Calu3 (cell line): ENCODE measurements at regions not wholly inside any gene's neighbourhood (a gene's known extent, or its start where the extent isn't known, plus 50 kb on each side); places are given as distances from the start of the nearest gene placed in this dataset.

ENCODE experiments used
- BruUV-seq: library from RNA; stranded (reverse); fragments of 400-500 nt; replicated peaks from 2 replicates; lab custom pipeline; 2021; lab: Mats Ljungman, UMichigan
- CTCF ChIA-PET: fragments of 300-600 bp; sonication (Branson Sonifier 250); formaldehyde crosslinking; loops from one replicate; lab custom pipeline; 2022; ENCODE audit warnings: antibody characterized with exemption; lab: Charles Lee
- DNase-seq: peaks from one replicate; pipeline ENCODE4 v3.0.0; 2022
- H3K27ac Mint-ChIP-seq: one replicate; pipeline ENCODE4 v1.8.0; 2022; ENCODE audit warnings: mixed read lengths; ENCODE audit not compliant: unreplicated experiment
- H3K27me3 Mint-ChIP-seq: one replicate; pipeline ENCODE4 v1.8.0; 2022; ENCODE audit warnings: mixed read lengths; ENCODE audit not compliant: unreplicated experiment
- H3K36me3 Mint-ChIP-seq: one replicate; pipeline ENCODE4 v1.8.0; 2022; ENCODE audit warnings: mild to moderate bottlenecking, moderate library complexity, mixed read lengths; ENCODE audit not compliant: insufficient read depth, unreplicated experiment
- H3K4me1 Mint-ChIP-seq: one replicate; pipeline ENCODE4 v1.8.0; 2022; ENCODE audit warnings: mild to moderate bottlenecking, low read depth, mixed read lengths; ENCODE audit not compliant: unreplicated experiment
- H3K4me3 Mint-ChIP-seq: one replicate; pipeline ENCODE4 v1.8.0; 2022; ENCODE audit warnings: mild to moderate bottlenecking, low read depth, moderate library complexity, mixed read lengths; ENCODE audit not compliant: unreplicated experiment
- H3K9me3 Mint-ChIP-seq: one replicate; pipeline ENCODE4 v1.8.0; 2022; ENCODE audit warnings: low read depth, mixed read lengths; ENCODE audit not compliant: unreplicated experiment
- CTCF ChIP-seq: fragments of 200-600 bp; IDR thresholded peaks from one replicate; pipeline ENCODE4 v1.8.0; 2022; ENCODE audit warnings: antibody characterized with exemption; ENCODE audit not compliant: unreplicated experiment
- intact Hi-C: fragments of 100-400 bp; cut with micrococcal nuclease; formaldehyde crosslinking; loops from one replicate; pipeline ENCODE4 v1.10.0; 2022; ENCODE audit not compliant: unreplicated experiment

GRCh38 chr1:171420810-171421209 lies 64.5 kb upstream of the PRRC2C start:
- TF ChIP-seq CTCF = no peak
- BruUV-seq = no TSS peak
- intact Hi-C loops = no loop called here
- Mint-ChIP-seq H3K27ac (peak overlapping the region; percentile 66), H3K36me3 (peaks cover 5% of the 10 kb centered on the region), H3K9me3 (no peaks in the 10 kb centered on the region), H3K4me3 (no peak overlapping the region), H3K4me1 (peaks cover 28% of the 10 kb centered on the region), H3K27me3 (no peaks in the 10 kb centered on the region)
- CTCF ChIA-PET = interaction anchor here (0.6 to 1.0 kb wide), 2 partner anchors 26 to 176 kb away, joined by 3 read pairs; no protein-coding TSS in a partner anchor
- no peak for DNase-seq

- Mint-ChIP-seq H3K9me3 (no peaks in the 10 kb centered on the region), H3K36me3 (peaks cover 5% of the 10 kb centered on the region), H3K27me3 (no peaks in the 10 kb centered on the region), H3K4me1 (peaks cover 28% of the 10 kb centered on the region), H3K4me3 (no peak overlapping the region), H3K27ac (peak overlapping the region; percentile 57)
- no peak for DNase-seq
- TF ChIP-seq CTCF = no peak
- no TSS peak for BruUV-seq
- intact Hi-C loops = no loop called here
- CTCF ChIA-PET = interaction anchor here (0.6 to 1.0 kb wide), 2 partner anchors 27 to 176 kb away, joined by 3 read pairs; no protein-coding TSS in a partner anchor
These were observed 63.8 kb upstream of the PRRC2C start for GRCh38 chr1:171421413-171422020.

GRCh38 chr1:171422511-171422910 lies 62.8 kb upstream of the PRRC2C start:
- no peak for DNase-seq
- CTCF ChIA-PET = no interaction called here
- peaks cover 5% of the 10 kb centered on the region for H3K36me3 Mint-ChIP-seq
- H3K27ac Mint-ChIP-seq = peak overlapping the region; percentile 57
- H3K27me3 Mint-ChIP-seq = no peaks in the 10 kb centered on the region
- no peak for TF ChIP-seq CTCF
- H3K4me3 Mint-ChIP-seq = no peak overlapping the region
- intact Hi-C loops = no loop called here
- H3K9me3 Mint-ChIP-seq = no peaks in the 10 kb centered on the region
- BruUV-seq = no TSS peak
- peaks cover 28% of the 10 kb centered on the region for H3K4me1 Mint-ChIP-seq

- no peak for TF ChIP-seq CTCF
- BruUV-seq = no TSS peak
- Mint-ChIP-seq H3K9me3 (no peaks in the 10 kb centered on the region), H3K36me3 (peaks cover 5% of the 10 kb centered on the region), H3K27me3 (no peaks in the 10 kb centered on the region), H3K4me3 (no peak overlapping the region), H3K27ac (no peak overlapping the region), H3K4me1 (peaks cover 28% of the 10 kb centered on the region)
- CTCF ChIA-PET = no interaction called here
- no peak for DNase-seq
- intact Hi-C loops = no loop called here
These were observed 60.8 kb upstream of the PRRC2C start for GRCh38 chr1:171424494-171424893.
